GM12892 (cell line): ENCODE measurements at regions not wholly inside any gene's neighbourhood (a gene's known extent, or its start where the extent isn't known, plus 50 kb on each side); places are given as distances from the start of the nearest gene placed in this dataset.
"Not testable (repeated sequence)": the region's sequence is repeated elsewhere in the genome, so short reads cannot be mapped to it uniquely, and the experiment has no call there.

Experiments used
- POLR2A ChIP-seq: IDR thresholded peaks from 2 replicates; pipeline ENCODE4 v1.6.1; 2011; ENCODE audit warnings: low read depth, low read length, control low read depth
- POLR2AphosphoS5 ChIP-seq: IDR thresholded peaks from 2 replicates; pipeline ENCODE4 v1.6.1; 2011; ENCODE audit warnings: low read depth, low read length, control low read depth

DNA sequence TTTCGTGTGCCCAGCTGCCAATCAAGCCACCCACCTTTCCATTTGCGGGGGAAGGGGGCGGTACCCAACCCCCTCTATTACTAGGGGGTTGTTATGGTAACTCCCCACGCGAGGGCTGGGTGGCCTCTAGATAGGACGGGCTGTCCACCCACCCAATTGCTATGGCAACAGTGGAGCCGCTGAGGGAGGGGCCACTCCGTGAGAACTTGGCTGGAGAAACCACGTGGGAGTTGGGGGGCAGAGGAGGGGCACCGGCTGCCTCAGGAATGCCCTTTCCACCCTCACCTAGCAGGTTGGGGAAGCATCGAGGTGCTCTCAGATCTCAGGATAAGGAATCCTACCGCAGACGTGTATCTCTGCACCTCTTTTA lies 220.0 kb upstream of the NOTCH2NLA start:
- not testable (repeated sequence) for TF ChIP-seq POLR2A, POLR2AphosphoS5
